ENCODE measurements at regions not wholly inside any gene's neighbourhood (a gene's known extent, or its start where the extent isn't known, plus 50 kb on each side); places are given as distances from the start of the nearest gene placed in this dataset.

DNA sequence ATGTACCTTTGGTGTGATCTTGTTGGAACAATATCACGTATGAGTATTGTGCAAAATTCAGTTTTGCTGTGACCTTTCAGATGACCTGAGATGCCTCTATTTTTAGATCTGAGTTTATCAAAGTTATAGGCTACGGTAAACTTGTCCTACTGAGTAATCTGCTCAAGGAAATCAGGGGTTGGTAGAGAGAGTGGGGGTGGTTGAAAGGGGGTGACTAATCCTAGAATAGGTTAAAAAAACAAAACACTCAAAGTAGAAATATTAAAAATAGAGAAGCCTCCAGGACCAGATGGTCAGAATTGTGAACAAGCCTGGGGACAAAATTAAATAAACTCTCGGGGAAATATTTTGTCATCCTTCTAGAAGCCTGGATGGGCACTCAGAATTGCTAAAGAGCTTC, 59.9 kb upstream of the C11orf87 start:
- H3K4me3 ChIP-seq = no peak overlapping the region
- 66 to 79% methylated on average over 3 of the region's 3 CpGs for WGBS, 2 donors
- H3K4me1 ChIP-seq = no peaks in the 10 kb centered on the region
- no peaks in the 10 kb centered on the region for H3K36me3 ChIP-seq
- H3K27me3 ChIP-seq = no peaks in the 10 kb centered on the region
- no peak overlapping the region for H3K27ac ChIP-seq
- DNase-seq (no peak), ATAC-seq (ENCODE audit: low FRiP score in 2 of 2) (no peak)
- TF ChIP-seq EP300 (IDR thresholded peaks at IDR 0.05) (no peak), POLR2AphosphoS5 (IDR thresholded peaks at IDR 0.05) (no peak), POLR2A (IDR thresholded peaks at IDR 0.05) (no peak)
- TF ChIP-seq, protein P1, sequence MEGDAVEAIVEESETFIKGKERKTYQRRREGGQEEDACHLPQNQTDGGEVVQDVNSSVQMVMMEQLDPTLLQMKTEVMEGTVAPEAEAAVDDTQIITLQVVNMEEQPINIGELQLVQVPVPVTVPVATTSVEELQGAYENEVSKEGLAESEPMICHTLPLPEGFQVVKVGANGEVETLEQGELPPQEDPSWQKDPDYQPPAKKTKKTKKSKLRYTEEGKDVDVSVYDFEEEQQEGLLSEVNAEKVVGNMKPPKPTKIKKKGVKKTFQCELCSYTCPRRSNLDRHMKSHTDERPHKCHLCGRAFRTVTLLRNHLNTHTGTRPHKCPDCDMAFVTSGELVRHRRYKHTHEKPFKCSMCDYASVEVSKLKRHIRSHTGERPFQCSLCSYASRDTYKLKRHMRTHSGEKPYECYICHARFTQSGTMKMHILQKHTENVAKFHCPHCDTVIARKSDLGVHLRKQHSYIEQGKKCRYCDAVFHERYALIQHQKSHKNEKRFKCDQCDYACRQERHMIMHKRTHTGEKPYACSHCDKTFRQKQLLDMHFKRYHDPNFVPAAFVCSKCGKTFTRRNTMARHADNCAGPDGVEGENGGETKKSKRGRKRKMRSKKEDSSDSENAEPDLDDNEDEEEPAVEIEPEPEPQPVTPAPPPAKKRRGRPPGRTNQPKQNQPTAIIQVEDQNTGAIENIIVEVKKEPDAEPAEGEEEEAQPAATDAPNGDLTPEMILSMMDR (IDR thresholded peaks at IDR 0.05) = no peak
- H3K9me3 ChIP-seq = no peaks in the 10 kb centered on the region

DNA sequence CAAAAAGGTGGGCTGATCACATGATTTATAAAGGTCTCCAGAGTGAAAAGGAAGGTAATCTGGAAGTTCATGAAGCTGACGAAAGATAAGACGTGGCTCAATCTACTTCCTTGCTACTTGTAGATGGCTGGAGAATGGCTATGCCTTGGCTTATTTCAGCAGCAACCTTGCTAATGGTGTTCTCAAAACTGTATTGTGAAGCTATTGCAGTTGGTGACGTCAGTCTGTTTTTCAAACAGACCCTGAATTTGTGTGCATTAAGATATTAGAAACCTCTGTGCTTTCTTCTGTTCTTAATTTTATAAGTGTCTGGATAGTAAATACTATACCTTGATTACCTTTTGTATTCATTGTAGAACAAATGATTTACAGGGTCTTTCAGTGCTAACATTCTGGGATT, 58.3 kb upstream of the C11orf87 start:
- TF ChIP-seq, protein P1 (IDR thresholded peaks at IDR 0.05) = no peak
- TF ChIP-seq POLR2A (IDR thresholded peaks at IDR 0.05) (no peak), EP300 (IDR thresholded peaks at IDR 0.05) (no peak), POLR2AphosphoS5 (IDR thresholded peaks at IDR 0.05) (no peak)
- ATAC-seq (ENCODE audit: low FRiP score in 2 of 2) (no peak), DNase-seq (no peak)
- Histone ChIP-seq H3K27ac (no peak overlapping the region), H3K27me3 (no peaks in the 10 kb centered on the region), H3K4me3 (no peak overlapping the region), H3K4me1 (no peaks in the 10 kb centered on the region), H3K36me3 (no peaks in the 10 kb centered on the region), H3K9me3 (no peaks in the 10 kb centered on the region)
- WGBS, 2 donors = 80 to 82% methylated on average over 3 of the region's 3 CpGs

DNA sequence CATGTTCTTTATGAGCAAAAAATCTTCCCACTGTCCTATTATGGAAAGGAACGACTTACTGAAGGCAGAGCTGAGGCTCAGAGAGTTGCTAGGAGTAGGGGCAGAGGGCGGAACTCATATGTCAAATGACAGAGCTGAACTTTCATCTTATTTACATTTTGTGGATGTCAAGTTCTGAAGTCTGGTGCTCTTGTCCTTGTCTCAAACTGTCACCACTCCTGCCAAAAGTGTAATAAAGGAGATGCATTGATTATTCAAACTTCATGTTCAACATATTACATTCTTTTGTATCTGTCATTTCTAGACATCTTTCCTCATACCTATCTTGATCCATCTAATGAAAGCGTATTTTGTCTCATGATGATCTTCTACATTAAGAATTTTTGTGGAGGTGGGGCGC, 57.1 kb upstream of the C11orf87 start:
- ATAC-seq (ENCODE audit: low FRiP score in 2 of 2) = no peak
- H3K27ac ChIP-seq = no peak overlapping the region
- TF ChIP-seq, protein P1 (IDR thresholded peaks at IDR 0.05) = no peak
- TF ChIP-seq EP300 (IDR thresholded peaks at IDR 0.05) = no peak
- H3K27me3 ChIP-seq = no peaks in the 10 kb centered on the region
- no peaks in the 10 kb centered on the region for H3K4me1 ChIP-seq
- no peaks in the 10 kb centered on the region for H3K9me3 ChIP-seq
- no peak overlapping the region for H3K4me3 ChIP-seq
- WGBS, 2 donors = 82 to 86% methylated on average over 4 of the region's 4 CpGs
- no peaks in the 10 kb centered on the region for H3K36me3 ChIP-seq
- DNase-seq = no peak

DNA sequence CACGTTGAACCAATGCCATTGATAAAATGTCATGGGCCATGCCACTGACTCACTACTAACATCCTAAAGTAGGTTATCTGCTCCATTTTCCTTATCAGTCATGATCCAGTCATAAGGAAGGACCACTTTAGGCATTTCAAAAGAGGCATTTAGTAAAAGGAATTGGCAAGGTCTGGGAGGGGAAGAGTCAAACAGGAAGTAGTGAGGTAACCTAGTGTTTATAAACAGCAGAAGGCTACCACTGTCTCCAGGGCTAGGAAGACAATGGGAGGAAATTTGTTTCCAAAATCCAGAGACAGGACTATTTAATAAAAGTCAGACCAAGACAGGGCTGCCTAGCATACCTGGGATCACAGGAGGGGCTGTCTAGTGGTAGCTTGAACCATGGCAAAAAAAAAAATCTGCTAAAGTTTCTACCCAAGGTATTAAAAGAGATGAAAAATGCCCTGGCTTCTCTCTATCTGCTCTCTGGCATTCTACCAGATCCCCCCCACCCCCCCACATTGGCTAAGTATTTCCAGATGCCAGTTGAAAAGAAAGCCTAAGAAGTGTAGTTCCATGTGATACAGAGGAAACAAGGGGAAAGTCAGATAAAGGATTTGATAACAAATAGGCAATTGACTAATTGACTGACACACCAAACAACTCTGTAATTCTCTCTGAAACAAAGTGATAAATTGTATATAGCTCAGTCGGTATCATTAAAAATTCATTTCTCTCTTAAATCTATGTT, 50.4 kb upstream of the C11orf87 start:
- 41 to 52% methylated on average over 2 of the region's 2 CpGs for WGBS, 2 donors

More for the DNA sequence above, 50.4 kb upstream of the C11orf87 start:
- H3K27ac ChIP-seq = no peak overlapping the region
- ATAC-seq (ENCODE audit: low FRiP score in 2 of 2) = no peak
- no peak overlapping the region for H3K4me3 ChIP-seq
- no peak for DNase-seq
- H3K27me3 ChIP-seq = no peaks in the 10 kb centered on the region
- no peaks in the 10 kb centered on the region for H3K4me1 ChIP-seq
- no peaks in the 10 kb centered on the region for H3K36me3 ChIP-seq
- TF ChIP-seq, protein P1 (IDR thresholded peaks at IDR 0.05) = no peak
- TF ChIP-seq POLR2A (IDR thresholded peaks at IDR 0.05) = no peak
- no peak for TF ChIP-seq EP300 (IDR thresholded peaks at IDR 0.05)
- no peak for TF ChIP-seq POLR2AphosphoS5 (IDR thresholded peaks at IDR 0.05)
- no peaks in the 10 kb centered on the region for H3K9me3 ChIP-seq

Small RNA genes lying in the stretch of these regions (small RNA-seq; reads per million reads assigned to genes)
- gene RF00157 = 0 to 0.11 (median 0.03) reads per million in 4 donors
- 0 to 0.07 (median 0) reads per million in 4 donors for gene RNA5SP349
- gene RNU6-654P = 0 reads per million in 4 donors

Measured in upper lobe of left lung (tissue), 6 donors.